Vagina (tissue), 2 donors: ENCODE measurements at regions not wholly inside any gene's neighbourhood (a gene's known extent, or its start where the extent isn't known, plus 50 kb on each side); places are given as distances from the start of the nearest gene placed in this dataset.

ENCODE experiments used
- CTCF ChIP-seq, 3 experiments: fragments of 450-650 bp in 2 of 3; fragments of 200-600 bp in 1 of 3; sonication (generic) in 1 of 3; IDR thresholded peaks; one replicate each; pipeline ENCODE4 v1.5.1; 2017 to 2019; ENCODE audit warnings: antibody characterized with exemption in 3 of 3, mild to moderate bottlenecking in 2 of 3, moderate library complexity in 2 of 3
- POLR2AphosphoS5 ChIP-seq, 2 donors: sonication (generic); formaldehyde crosslinking; IDR thresholded peaks; one replicate each; pipeline ENCODE4 v1.9.0; 2017; ENCODE audit warnings: antibody characterized with exemption in 2 of 2, mild to moderate bottlenecking in 2 of 2, low read depth in 1 of 2; ENCODE audit not compliant: insufficient read depth in 1 of 2

GRCh38 chr6:119768201-119768600 is 418.6 kb upstream of the MAN1A1 start:
- TF ChIP-seq POLR2AphosphoS5 (IDR thresholded peaks at IDR 0.05; ENCODE audit: insufficient read depth in 1 of 2, low read depth in 1 of 2) (no peak), CTCF (IDR thresholded peaks at IDR 0.05) (no peak)
